SK-N-DZ (cell line): ENCODE measurements at regions not wholly inside any gene's neighbourhood (a gene's known extent, or its start where the extent isn't known, plus 50 kb on each side); places are given as distances from the start of the nearest gene placed in this dataset.

Experiments
- DNase-seq: peaks from one replicate; pipeline ENCODE4 v3.0.0-alpha.2; 2015; ENCODE audit warnings: low spot score

DNA sequence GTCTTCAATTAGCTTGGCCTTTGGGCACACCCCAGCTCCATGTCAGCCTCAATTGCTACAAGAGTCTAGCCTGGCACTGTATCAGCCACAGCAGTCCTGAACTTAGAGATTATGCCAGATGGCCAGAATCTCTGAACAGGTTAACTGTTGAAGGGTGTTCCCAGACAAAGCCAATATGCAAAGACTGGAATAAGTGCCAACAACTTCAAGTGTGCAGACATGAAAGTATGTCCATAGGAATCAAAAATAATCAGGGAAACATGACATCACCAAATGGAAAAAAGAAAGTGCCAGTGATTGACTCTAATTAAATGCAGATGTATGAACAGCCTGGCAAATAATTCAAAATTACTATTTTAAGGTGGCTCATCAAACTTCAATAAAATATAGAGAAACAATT is 98.5 kb upstream of the DOCK10 start:
- DNase-seq = no peak

DNA sequence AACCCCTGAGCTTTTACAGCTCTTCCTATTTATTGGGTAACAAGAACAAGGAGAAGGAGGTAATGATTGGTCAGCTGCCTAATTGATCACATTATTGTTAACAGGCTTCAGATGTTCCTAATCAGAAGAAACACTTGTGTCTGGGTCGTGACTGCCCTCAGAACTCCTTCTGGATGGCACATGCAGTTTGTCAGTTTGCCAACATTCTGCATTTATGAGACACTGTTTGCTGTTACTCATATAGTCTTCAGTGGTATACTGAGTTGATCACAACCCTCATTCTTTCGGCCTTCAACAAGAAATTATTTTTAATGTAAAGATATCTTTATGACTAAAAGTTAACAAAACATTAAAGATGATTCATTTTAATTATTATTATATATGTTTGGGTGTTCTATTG is 95.7 kb upstream of the DOCK10 start:
- DNase-seq = no peak

DNA sequence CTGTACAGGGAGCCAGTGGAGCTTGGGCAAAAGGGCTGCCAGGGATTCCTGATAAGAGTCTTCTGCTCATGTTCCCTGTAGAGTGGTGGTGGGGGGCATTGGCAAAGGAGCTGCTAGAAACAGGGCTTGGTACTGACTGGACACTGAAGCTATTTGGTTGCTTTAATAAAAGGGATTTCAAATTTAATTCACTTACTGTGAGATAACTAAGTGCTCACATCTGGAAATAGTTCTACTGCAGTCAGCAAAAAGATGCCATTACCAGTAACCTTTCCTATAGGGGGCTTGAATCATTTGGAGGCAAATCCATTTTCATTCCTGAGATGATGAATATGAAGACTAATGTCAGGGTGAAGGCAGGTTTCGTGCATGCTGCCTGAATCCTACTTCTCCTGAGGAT is 94.3 kb upstream of the DOCK10 start:
- DNase-seq = no peak

DNA sequence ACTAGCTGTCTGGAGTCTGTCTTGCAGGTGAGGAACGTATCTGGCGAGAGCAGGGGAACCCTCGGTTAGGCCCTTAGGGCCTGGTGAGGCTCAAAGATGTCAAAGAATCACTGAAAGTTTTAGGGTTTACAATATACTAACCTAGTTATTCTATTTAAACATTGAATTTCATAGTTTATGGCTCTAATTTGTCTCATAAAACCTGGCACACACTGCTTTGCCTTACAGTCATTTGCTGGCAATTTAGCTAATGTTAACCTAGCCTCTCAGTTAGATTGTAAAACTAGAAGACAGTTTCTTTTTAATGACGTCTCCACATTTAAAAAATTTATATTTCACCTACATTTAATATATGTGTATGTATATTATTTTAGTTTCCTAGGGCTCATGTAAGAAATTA is 89.6 kb upstream of the DOCK10 start:
- DNase-seq = no peak

DNA sequence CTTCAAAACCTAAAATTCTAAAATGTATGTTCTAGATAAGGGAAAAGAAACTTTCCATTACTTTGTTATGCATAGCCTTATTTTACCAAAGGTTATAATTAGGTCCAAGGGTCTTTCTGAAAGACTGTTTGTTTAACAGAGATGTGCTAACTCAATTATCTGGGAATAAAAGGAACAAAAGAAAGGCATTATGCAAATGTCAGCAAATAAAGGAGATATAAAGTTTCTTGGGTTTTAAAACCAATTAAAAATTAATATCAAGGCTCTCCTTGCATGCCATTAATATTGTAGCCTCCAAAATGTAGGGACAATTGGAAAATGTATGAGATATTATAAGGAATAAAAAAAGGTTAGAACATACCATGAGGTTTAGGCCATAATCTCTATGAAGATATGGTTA is 87.8 kb upstream of the DOCK10 start:
- DNase-seq = no peak

DNA sequence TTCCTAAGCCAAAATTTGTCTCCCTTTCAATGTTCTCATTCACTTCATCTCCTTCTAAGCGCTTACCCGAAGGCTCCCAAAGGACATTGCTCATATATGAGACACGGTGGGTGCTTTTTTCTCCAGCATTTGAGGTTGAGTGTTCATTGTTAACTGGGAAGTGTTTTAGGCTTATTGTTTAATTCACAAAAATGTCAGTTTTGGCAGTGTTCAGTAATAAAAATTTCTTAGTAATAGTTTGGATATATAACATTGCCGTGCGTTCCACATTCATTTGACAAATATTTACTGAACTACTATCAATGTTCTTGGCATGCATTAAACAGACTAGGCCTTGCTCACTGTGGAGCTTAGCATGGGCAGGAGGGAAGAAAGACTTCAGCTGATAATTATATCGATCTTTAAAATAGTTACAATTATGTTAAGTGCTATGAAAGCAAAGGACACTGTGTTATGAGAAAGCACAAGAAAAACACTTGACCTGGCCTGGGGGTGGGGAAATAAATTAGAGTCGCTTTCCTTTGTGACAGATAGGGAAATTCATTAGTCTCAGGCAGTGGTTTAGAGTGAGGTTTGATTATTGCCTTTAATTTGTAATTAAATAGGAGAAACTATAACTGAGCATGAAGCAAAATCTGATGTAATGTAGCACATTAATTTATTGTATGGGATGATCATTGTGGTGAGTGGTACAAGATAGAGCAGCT is 82.2 kb upstream of the DOCK10 start:
- no peak for DNase-seq

DNA sequence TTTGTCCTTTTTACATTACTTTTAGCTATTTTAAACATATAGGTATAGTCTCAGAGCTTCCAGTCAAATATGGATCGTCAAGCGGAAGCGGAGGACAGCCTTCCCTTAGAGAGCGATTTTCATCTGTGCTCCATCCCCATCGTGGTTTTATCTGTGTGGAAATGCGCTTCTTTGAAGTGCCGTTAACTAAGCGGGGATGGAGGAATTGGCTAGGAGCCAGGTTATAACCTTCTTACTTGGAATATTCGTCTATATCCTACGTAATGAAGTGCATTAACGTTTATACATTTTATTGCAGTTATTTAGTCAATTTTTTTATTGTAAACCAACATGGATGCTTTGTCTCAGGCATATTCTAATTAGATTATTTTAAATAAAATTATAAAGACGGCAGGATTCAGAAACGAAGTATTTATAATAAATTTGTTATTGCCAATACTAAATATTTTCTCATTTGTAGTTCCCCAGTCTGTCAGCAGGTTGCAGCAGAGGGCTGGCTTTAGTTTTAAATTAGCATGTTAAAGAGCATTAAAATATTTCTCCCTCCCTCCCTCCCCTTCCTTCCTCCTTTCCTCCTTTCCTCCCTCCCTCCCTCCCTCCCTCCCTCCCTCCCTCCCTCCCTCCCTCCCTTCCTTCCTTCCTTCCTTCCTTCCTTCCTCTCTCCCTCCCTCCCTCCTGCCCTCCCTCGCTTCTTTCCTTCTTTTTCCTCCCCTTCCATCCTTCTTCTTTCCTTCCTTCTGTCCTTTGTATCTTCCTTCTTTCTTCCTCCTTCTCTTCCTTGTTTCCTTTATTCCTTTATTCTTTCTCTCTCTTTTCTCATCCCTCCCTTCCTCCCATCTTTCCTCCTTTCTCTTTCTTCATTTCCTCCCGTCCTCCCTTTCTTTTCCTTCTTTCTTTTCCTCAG is 80.6 kb upstream of the DOCK10 start:
- peak; percentile 27 for DNase-seq

DNA sequence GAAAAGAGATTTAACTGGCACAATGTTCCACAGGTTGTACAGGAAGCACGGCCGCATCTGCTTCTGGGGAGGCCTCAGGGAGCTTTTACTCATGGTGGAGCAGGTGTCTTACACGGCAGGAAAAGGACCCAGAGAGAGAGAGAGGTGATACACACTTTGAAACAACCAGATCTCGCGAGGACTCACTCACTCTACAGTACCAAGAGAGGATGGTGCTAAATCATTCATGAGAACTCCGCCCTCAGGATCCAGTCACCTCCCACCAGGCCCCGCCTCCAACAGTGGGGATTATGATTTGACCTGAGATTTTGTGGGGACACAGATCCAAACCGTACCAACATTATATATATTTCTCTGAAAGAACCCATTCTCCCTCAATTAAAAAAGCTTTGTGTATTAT is 79.7 kb upstream of the DOCK10 start:
- DNase-seq = no peak

DNA sequence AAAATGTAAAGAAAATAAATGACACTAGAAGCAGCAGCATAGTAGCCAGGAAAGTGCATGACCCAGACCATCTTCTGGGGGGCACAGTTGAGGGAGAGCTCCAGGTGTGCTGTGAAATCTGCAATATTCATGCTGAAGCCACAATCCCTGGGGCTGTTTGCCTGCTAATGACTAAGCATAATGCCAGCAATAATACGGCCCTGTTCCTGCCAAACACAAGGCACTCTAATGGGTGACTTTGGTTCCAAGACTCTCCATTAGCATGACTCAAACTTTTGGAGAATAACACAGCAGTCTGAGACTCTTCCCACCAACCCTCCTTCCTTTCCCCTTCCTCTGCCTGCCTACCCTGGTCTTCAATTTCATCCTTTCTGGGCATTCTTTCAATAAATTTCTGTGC is 77.9 kb upstream of the DOCK10 start:
- DNase-seq = no peak

DNA sequence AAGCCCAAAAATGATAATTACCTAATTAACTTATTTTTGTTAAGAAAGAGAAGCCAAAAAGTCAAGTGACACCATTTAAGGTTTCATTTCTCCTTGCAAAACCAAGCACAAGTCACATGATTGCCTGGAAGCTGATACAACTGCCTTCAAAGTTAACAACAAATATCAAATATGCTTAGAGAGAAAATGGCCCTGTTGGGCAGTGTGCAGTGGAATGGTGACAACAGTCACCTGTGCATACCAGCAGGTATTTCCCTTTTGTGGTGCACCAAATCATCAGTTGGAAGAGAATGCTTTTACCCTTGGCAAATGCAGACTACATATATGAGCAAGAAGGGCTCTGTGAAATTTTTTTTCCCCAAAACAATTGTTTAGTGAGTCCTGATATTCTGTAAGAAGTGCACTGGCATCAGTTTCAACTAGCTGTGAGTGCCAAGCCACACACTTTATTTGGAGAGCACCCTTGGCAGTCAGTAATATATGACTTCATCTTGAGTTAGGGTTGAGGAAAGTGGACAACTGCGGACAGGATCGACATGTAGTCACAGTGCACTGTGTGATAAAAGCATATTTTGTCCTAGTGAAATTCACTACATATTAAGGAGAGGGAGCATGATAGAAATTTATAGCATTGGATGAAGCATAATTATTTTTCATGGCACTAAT is 74.9 kb upstream of the DOCK10 start:
- DNase-seq = no peak

DNA sequence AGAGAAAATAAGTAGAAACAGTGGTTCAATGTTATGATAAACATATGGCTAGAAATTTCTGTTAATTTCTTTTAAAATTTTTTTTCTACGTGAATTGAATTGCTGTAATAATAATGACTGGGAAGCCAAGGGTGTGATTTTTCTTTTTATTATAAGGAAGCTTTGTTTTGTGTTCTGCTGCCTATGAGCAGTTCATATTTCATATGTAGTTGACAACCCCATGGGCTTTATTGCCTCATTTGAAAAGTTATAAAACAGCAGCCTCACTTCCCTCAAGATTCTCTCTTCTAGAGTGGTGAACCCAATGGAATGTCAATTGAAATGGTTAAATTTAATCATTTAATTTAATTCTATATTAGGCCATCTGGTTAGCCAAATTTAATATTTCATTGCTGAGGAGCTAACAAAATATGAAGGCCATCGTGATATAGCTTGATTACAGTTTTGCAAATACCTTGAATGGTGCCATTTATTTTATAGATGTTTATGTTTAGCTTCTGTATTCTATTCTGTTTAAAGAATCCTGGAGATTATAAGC is 72.6 kb upstream of the DOCK10 start:
- no peak for DNase-seq

DNA sequence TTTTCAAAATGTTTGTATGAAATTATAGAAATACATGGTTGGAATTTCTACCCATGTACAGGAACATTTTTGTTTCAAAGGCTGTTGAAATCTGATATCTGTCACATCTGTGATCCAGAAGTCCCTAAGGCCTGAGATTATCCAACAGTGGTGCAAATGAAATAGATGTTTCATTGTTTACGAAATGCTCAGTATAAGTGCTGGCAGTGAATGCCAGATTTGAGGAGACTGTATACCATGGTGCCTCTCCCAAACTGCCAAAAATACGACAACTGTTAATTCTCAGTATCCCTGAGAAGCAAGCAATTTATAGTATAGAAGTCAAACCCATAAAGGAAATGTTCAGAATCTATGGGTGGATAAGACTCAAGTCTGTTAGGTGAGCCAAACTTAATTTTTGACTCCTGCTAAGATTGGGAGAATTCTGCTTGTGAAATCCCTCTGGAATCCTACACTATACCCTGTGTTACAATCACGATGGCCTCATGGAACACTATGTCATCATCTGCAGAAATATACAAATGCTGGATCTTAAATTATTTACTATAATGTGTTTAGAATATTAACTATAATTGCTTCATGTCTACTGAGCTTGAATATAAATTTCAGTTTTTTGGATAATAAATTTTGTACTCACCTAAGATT is 71.2 kb upstream of the DOCK10 start:
- DNase-seq = no peak

DNA sequence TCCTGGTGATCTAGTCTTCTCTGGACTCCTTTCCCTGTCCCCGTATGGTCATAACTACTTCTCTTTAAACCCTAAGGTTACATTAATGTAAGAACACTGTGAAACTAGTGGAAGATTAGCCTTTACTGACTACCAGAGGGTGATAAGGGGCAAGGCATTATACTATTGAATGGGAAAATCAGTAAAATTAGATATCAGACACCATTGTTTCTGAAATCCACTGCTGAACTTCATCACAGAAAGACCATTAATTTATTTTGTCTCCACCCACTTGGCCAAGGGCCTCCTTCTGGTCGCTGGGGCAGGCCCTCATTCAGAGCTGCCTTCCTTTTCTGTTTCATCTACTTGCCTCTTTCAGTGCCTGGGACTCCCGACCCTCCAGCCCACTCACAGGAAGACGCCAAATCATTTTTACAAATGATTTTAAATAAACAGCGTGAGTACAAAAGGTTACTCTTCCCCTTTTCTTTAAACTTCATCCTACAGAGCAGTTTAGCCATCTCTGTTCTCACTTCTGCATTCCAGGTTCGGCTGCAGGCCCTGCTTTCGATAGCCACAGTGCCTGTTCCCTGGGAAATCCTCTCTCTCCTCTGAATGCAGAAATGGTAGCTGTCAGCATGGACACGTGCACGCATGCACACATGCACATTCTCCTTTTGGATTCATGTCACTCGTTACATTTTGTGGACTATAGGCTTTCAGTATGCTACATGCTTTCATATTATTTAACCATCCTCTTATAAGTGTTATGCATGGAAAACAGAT is 70.3 kb upstream of the DOCK10 start:
- DNase-seq = no peak

DNA sequence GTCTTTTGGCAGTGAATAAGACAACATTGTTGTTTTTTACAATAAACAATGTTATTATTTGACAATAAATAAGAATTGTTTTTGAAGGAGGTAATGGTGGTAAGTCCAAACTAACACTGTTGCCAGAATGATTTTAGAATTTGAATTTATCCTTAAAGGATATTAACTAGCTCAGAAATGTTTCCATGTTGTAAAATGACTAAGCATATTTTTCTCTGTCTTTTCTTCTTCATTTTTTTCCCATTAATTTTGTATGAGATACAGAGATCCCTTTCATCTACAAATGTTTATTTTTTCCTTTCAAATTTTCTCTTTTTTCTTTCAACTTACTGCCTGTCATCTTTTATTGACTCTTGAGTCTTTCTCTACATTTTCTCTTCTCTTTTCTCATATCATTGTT is 66.5 kb upstream of the DOCK10 start:
- no peak for DNase-seq

DNA sequence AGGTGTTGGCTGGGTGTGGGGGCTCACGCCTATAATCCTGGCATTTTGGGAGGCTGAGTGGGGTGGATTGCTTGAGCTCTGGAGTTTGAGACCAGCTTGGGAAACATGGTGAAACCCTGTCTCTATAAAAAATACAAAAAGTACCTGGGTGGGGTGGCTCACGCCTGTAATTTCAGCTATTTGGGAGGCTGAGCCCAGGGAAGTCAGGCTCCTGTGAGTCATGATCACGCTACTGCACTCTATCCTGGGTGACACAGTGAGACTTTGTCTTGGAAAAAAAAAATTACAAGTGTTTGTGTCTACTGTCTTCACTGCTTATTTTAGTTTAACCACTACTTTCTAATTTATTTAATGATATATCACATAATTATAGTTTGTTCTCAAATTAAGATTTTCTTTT is 62.7 kb upstream of the DOCK10 start:
- no peak for DNase-seq

DNA sequence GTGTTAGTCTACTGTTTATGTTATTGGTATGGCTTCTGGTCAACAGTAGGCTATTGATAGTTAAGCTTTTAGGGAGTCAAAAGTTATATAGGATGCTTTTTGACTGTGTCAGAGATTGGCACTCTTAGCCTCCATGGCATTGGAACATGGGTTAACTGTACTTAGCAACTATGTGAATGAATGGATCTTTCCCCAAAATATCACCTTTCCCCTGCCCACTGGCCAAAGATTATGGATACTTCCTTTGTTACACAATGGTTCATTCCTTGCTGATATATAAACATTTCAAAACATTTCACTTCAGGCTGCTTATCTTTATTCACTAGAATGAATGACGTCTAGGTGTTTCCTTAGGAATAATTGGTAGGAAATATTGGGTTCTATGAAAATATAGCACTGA is 62.1 kb upstream of the DOCK10 start:
- no peak for DNase-seq

DNA sequence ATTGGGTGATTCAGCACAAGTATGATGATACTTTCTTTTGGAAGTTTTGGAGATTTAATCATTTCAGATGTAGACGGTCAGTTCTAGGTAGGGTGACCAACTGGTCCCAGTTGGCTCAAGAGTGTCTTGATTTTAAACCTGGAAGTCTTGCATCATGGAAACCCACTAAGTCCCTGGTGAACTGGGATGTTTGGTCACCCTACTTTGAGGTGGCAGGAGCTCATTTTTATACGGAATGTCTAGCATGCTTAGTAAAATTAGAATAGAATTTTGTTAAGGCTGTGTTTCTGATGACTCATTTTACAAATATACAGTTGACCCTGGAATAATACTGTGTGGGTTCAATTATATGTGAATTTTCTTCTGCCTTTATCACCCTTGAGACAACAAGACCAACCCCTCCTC is 61.5 kb upstream of the DOCK10 start:
- no peak for DNase-seq

DNA sequence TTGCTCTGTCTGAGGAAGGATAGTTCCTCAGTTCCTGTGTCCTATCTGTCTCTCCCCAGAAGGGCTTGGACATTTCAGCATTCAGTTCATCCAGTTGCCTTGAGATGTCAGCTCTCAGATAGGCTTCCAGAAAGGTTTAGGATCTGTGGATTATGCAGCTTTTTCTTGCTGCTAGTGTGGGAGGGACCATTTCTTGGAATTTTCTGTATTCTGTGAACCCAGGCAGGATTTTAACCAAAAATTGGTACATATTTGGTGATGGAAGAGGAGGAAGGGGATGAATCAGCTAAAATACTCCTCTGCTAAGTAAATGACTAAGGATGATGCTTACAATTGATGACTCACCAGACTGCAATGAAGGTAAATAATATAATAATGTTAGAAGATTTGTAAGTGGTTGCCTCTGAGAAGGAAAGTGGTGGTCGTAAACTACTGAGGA is 58.6 kb upstream of the DOCK10 start:
- no peak for DNase-seq

DNA sequence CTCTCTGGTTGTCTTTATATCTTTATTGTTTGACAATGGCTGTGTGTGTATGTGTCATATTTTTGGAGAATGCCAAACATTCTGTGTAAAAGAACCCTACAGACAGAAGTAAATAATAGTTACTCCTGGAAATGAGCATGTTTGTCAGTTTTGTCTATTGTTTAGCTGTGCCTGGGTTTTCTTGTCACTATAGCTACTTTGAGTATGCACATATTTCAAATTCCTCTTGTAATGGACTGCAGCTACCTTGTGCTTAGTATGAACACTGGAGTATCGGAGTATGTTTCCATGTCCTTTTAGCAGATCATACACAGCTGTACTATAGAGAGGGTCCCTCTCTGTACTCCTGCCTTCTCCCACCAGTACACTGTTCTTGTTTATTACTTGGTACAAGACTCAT is 58.0 kb upstream of the DOCK10 start:
- DNase-seq = no peak

DNA sequence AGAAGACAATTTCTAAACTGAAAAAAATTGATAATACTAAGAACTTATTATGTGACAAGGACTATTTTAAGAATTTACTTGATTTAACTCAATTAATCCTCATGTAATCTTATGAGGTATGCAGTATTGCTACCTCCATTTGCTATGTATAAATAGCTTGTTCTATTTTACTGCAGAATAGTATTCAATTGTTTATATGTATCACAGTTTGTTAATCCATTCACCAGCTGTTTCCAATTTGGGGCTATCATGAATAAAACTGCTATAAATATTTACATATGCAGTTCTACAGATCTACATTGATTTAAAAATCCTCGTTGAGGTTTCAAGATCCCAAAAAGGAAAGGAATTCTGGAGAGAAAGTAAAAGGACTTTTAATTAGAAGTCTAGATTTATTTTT is 54.8 kb upstream of the DOCK10 start:
- DNase-seq = no peak
